GM12878 (cell line): ENCODE measurements at regions not wholly inside any gene's neighbourhood (a gene's known extent, or its start where the extent isn't known, plus 50 kb on each side); places are given as distances from the start of the nearest gene placed in this dataset.

ENCODE experiments used
- ATAC-seq: fragments of 200-7000 bp; cut with Tn5 transposase; 3 replicates; pipeline ENCODE4 v1.9.1; 2020; ENCODE audit warnings: mild to moderate bottlenecking, moderate library complexity
- BruUV-seq: library from RNA; stranded (reverse); fragments of 400-500 nt; replicated peaks from 2 replicates; lab custom pipeline; 2021; lab: Mats Ljungman, UMichigan
- CTCF ChIA-PET: fragments of 300-600 bp; sonication (Branson Sonifier 250); formaldehyde crosslinking; extraction: SDS; loops from one replicate; lab custom pipeline; 2021; ENCODE audit warnings: inconsistent platforms; lab: Yijun Ruan, JAX
- POLR2A ChIA-PET: fragments of 350-600 bp; formaldehyde crosslinking; extraction: SDS; loops from one replicate; lab custom pipeline; 2021; ENCODE audit warnings: inconsistent platforms; lab: Charles Lee
- RAD21 ChIA-PET: fragments of 300-600 bp; sonication (Branson Sonifier 250); formaldehyde crosslinking; loops from one replicate; lab custom pipeline; 2023; ENCODE audit warnings: antibody characterized with exemption; ENCODE audit not compliant: unreplicated experiment; lab: Charles Lee
- SMC1A ChIA-PET: fragments of 300-600 bp; sonication (Branson Sonifier 250); formaldehyde crosslinking; loops from one replicate; lab custom pipeline; 2023; ENCODE audit not compliant: unreplicated experiment, uncharacterized antibody; lab: Charles Lee
- DNase-seq: peaks from one replicate; pipeline ENCODE4 v3.0.0-alpha.2; 2011; ENCODE audit warnings: low read depth, low spot score
- FAIRE-seq: peaks from 3 replicates; lab custom pipeline; 2011; peaks lifted over from hg19 to GRCh38; lab: Jason Lieb, UNC
- H2AFZ ChIP-seq: 2 replicates; pipeline ENCODE4 v1.6.0; 2011; ENCODE audit warnings: low read depth, low read length, control low read depth; ENCODE audit not compliant: control insufficient read depth
- H3K27ac ChIP-seq: 2 replicates; pipeline ENCODE4 v1.5.1; 2011; ENCODE audit warnings: control low read depth; ENCODE audit not compliant: control insufficient read depth, insufficient read depth
- H3K27me3 ChIP-seq, 2 experiments: replicated peaks in 1 of 2; 2 replicates each; pipeline versions ENCODE4 v1.6.0 to v1.6.1; 2011; ENCODE audit warnings: low read length in 1 of 2; ENCODE audit not compliant: control insufficient read depth in 2 of 2, insufficient read depth in 2 of 2
- H3K36me3 ChIP-seq, 2 experiments: 2 replicates each; pipeline ENCODE4 v1.5.1; 2011; ENCODE audit warnings: low read length in 1 of 2; ENCODE audit not compliant: control insufficient read depth in 2 of 2, insufficient read depth in 2 of 2
- H3K4me1 ChIP-seq: 2 replicates; pipeline ENCODE4 v1.6.1; 2011; ENCODE audit warnings: mild to moderate bottlenecking, low read length, moderate library complexity, mixed read lengths; ENCODE audit not compliant: control insufficient read depth, insufficient read depth
- H3K4me2 ChIP-seq: 2 replicates; pipeline ENCODE4 v1.6.0; 2011; ENCODE audit warnings: control low read depth; ENCODE audit not compliant: control insufficient read depth, insufficient read depth
- H3K4me3 ChIP-seq: fragments of 200-600 bp; sonication (generic); 2 replicates; pipeline ENCODE4 v1.5.1; 2016
- H3K79me2 ChIP-seq: 2 replicates; pipeline ENCODE4 v1.6.0; 2011; ENCODE audit warnings: low read length; ENCODE audit not compliant: control insufficient read depth, insufficient read depth
- H3K9ac ChIP-seq: 2 replicates; pipeline ENCODE4 v1.8.0; 2011; ENCODE audit warnings: low read length, control low read depth, mixed read lengths; ENCODE audit not compliant: control insufficient read depth, insufficient read depth
- H3K9me3 ChIP-seq: replicated peaks from 3 replicates; pipeline ENCODE4 v1.5.1; 2011; ENCODE audit warnings: mild to moderate bottlenecking, low read length; ENCODE audit not compliant: control insufficient read depth, insufficient read depth
- H4K20me1 ChIP-seq: 2 replicates; pipeline ENCODE4 v1.6.0; 2011; ENCODE audit not compliant: control insufficient read depth, insufficient read depth
- CBFB ChIP-seq: IDR thresholded peaks from 2 replicates; pipeline ENCODE4 v1.6.1; 2016; ENCODE audit warnings: antibody characterized with exemption, low read depth
- EGR1 ChIP-seq, 2 experiments: IDR thresholded peaks; 1 replicate in 1 of 2; 2 replicates in 1 of 2; pipeline ENCODE4 v1.6.1; 2011 to 2012; ENCODE audit warnings: low read depth in 2 of 2, low read length in 2 of 2, borderline replicate concordance in 1 of 2, mild to moderate bottlenecking in 1 of 2, moderate library complexity in 1 of 2
- GATAD2B ChIP-seq: fragments of 450-650 bp; conservative IDR thresholded peaks from 2 replicates; pipeline ENCODE4 v1.6.1; 2017; ENCODE audit warnings: low read depth, mild to moderate bottlenecking, moderate library complexity
- MTA3 ChIP-seq: IDR thresholded peaks from 2 replicates; pipeline ENCODE4 v1.6.1; 2012; ENCODE audit warnings: low read length, inconsistent platforms, borderline replicate concordance
- NFYB ChIP-seq: IDR thresholded peaks from 2 replicates; pipeline ENCODE4 v1.6.1; 2011; ENCODE audit warnings: low read depth, mild to moderate bottlenecking, low read length, improper control_type of control experiment, moderate library complexity; ENCODE audit not compliant: insufficient read depth
- PML ChIP-seq: IDR thresholded peaks from 2 replicates; pipeline ENCODE4 v1.6.1; 2012; ENCODE audit warnings: low read length, inconsistent platforms
- RB1 ChIP-seq: fragments of 450-650 bp; formaldehyde crosslinking; IDR thresholded peaks from 2 replicates; pipeline ENCODE4 v1.6.1; 2017; ENCODE audit warnings: mild to moderate bottlenecking, borderline replicate concordance
- SP1 ChIP-seq: IDR thresholded peaks from one replicate; pipeline ENCODE4 v1.6.1; 2011; ENCODE audit warnings: low read depth, low read length
- SUPT20H ChIP-seq: IDR thresholded peaks from 2 replicates; pipeline ENCODE4 v1.6.1; 2011; ENCODE audit warnings: low read depth, mild to moderate bottlenecking, low read length, moderate library complexity, borderline replicate concordance; ENCODE audit not compliant: control insufficient read depth
- SUZ12 ChIP-seq: fragments of 200-600 bp; sonication (generic); IDR thresholded peaks from one replicate; pipeline ENCODE4 v1.6.1; 2018; ENCODE audit warnings: antibody characterized with exemption, mild to moderate bottlenecking; ENCODE audit not compliant: unreplicated experiment
- ZNF384 ChIP-seq: IDR thresholded peaks from 2 replicates; pipeline ENCODE4 v1.6.1; 2012; ENCODE audit warnings: low read depth, mild to moderate bottlenecking, low read length, improper control_type of control experiment, borderline replicate concordance
- WGBS: methylation state at CpG from one replicate; pipeline ENCODE4 v1.1.6; 2016; ENCODE audit warnings: low lambda C conversion rate; ENCODE audit not compliant: insufficient replicate concordance, insufficient coverage; ENCODE audit errors: missing lambda C conversion rate; 5-methylcytosine and 5-hydroxymethylcytosine counted together
- in situ Hi-C: fragments of 300-500 bp; cut with MboI; formaldehyde crosslinking; loops from 9 replicates; pipeline ENCODE4 v1.14.3; 2018; ENCODE audit warnings: mixed read lengths
- intact Hi-C: fragments of 100-400 bp; cut with micrococcal nuclease; formaldehyde crosslinking; loops from one replicate; pipeline ENCODE4 v1.14.2; 2022; ENCODE audit not compliant: unreplicated experiment
- TF ChIP-seq, protein P1 (sequence below): IDR thresholded peaks from 2 replicates; pipeline ENCODE4 v1.6.1; 2012; ENCODE audit warnings: improper control_type of control experiment, low read depth, low read length; ENCODE audit not compliant: insufficient replicate concordance
- TF ChIP-seq, protein P2 (sequence below): fragments of 450-650 bp; conservative IDR thresholded peaks from 2 replicates; pipeline ENCODE4 v1.6.1; 2017; ENCODE audit warnings: mild to moderate bottlenecking, moderate library complexity
- TF ChIP-seq, protein P3 (sequence below): IDR thresholded peaks from 2 replicates; pipeline ENCODE4 v1.6.1; 2011; ENCODE audit warnings: mild to moderate bottlenecking, low read depth, low read length, moderate library complexity; ENCODE audit not compliant: insufficient replicate concordance

GRCh38 chr12:24079083-24079482, 129.6 kb upstream of the SOX5 start (continued):
- TF ChIP-seq, protein P1, sequence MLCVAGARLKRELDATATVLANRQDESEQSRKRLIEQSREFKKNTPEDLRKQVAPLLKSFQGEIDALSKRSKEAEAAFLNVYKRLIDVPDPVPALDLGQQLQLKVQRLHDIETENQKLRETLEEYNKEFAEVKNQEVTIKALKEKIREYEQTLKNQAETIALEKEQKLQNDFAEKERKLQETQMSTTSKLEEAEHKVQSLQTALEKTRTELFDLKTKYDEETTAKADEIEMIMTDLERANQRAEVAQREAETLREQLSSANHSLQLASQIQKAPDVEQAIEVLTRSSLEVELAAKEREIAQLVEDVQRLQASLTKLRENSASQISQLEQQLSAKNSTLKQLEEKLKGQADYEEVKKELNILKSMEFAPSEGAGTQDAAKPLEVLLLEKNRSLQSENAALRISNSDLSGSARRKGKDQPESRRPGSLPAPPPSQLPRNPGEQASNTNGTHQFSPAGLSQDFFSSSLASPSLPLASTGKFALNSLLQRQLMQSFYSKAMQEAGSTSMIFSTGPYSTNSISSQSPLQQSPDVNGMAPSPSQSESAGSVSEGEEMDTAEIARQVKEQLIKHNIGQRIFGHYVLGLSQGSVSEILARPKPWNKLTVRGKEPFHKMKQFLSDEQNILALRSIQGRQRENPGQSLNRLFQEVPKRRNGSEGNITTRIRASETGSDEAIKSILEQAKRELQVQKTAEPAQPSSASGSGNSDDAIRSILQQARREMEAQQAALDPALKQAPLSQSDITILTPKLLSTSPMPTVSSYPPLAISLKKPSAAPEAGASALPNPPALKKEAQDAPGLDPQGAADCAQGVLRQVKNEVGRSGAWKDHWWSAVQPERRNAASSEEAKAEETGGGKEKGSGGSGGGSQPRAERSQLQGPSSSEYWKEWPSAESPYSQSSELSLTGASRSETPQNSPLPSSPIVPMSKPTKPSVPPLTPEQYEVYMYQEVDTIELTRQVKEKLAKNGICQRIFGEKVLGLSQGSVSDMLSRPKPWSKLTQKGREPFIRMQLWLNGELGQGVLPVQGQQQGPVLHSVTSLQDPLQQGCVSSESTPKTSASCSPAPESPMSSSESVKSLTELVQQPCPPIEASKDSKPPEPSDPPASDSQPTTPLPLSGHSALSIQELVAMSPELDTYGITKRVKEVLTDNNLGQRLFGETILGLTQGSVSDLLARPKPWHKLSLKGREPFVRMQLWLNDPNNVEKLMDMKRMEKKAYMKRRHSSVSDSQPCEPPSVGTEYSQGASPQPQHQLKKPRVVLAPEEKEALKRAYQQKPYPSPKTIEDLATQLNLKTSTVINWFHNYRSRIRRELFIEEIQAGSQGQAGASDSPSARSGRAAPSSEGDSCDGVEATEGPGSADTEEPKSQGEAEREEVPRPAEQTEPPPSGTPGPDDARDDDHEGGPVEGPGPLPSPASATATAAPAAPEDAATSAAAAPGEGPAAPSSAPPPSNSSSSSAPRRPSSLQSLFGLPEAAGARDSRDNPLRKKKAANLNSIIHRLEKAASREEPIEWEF, result no peak
- TF ChIP-seq CBFB (no peak), GATAD2B (no peak), EGR1 (IDR thresholded peaks at IDR 0.05; ENCODE audit: borderline replicate concordance in 1 of 2, low read depth in 2 of 2, low read length in 2 of 2) (no peak)

- Histone ChIP-seq H2AFZ (no peak overlapping the region), H3K27ac (no peak overlapping the region), H4K20me1 (no peaks in the 10 kb centered on the region), H3K27me3 (no peaks in the 10 kb centered on the region), H3K9ac (no peak overlapping the region), H3K79me2 (no peaks in the 10 kb centered on the region), H3K4me2 (no peak overlapping the region), H3K36me3 (no peaks in the 10 kb centered on the region), H3K4me1 (no peaks in the 10 kb centered on the region), H3K4me3 (no peak overlapping the region), H3K9me3 (no peaks in the 10 kb centered on the region)
- SMC1A ChIA-PET, result no interaction called here
- in situ Hi-C loops, result no loop called here
- intact Hi-C loops, result no loop called here
- CTCF ChIA-PET, result no interaction called here
- WGBS, result 83% methylated on average over 1 of the region's 1 CpG
- no peak for DNase-seq
- no TSS peak for BruUV-seq
- FAIRE-seq, result no peak
- RAD21 ChIA-PET, result no interaction called here
- peak; percentile 48 for ATAC-seq
- POLR2A ChIA-PET, result no interaction called here
- TF ChIP-seq PML (no peak), RB1 (no peak), NFYB (no peak), ZNF384 (no peak), MTA3 (no peak), SUPT20H (no peak), SP1 (no peak), SUZ12 (no peak)
- TF ChIP-seq, protein P2, sequence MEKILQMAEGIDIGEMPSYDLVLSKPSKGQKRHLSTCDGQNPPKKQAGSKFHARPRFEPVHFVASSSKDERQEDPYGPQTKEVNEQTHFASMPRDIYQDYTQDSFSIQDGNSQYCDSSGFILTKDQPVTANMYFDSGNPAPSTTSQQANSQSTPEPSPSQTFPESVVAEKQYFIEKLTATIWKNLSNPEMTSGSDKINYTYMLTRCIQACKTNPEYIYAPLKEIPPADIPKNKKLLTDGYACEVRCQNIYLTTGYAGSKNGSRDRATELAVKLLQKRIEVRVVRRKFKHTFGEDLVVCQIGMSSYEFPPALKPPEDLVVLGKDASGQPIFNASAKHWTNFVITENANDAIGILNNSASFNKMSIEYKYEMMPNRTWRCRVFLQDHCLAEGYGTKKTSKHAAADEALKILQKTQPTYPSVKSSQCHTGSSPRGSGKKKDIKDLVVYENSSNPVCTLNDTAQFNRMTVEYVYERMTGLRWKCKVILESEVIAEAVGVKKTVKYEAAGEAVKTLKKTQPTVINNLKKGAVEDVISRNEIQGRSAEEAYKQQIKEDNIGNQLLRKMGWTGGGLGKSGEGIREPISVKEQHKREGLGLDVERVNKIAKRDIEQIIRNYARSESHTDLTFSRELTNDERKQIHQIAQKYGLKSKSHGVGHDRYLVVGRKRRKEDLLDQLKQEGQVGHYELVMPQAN, result no peak
- TF ChIP-seq, protein P3, sequence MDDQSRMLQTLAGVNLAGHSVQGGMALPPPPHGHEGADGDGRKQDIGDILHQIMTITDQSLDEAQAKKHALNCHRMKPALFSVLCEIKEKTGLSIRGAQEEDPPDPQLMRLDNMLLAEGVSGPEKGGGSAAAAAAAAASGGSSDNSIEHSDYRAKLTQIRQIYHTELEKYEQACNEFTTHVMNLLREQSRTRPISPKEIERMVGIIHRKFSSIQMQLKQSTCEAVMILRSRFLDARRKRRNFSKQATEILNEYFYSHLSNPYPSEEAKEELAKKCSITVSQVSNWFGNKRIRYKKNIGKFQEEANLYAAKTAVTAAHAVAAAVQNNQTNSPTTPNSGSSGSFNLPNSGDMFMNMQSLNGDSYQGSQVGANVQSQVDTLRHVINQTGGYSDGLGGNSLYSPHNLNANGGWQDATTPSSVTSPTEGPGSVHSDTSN, result no peak
Measured at GRCh38 chr12:24078318-24078765, 128.9 kb upstream of the SOX5 start.
